HL-60 (cell line): ENCODE measurements at regions not wholly inside any gene's neighbourhood (a gene's known extent, or its start where the extent isn't known, plus 50 kb on each side); places are given as distances from the start of the nearest gene placed in this dataset.

Source experiments
- CTCF ChIP-seq: IDR thresholded peaks from one replicate; pipeline ENCODE4 v1.5.1; 2011; ENCODE audit warnings: low read length, control low read depth, inconsistent platforms; ENCODE audit not compliant: insufficient read depth
- GABPA ChIP-seq: IDR thresholded peaks from 2 replicates; pipeline ENCODE4 v1.6.1; 2012; ENCODE audit warnings: low read depth
- POLR2AphosphoS5 ChIP-seq: IDR thresholded peaks from 2 replicates; pipeline ENCODE4 v1.6.1; 2012; ENCODE audit warnings: low read depth
- SPI1 ChIP-seq: IDR thresholded peaks from 2 replicates; pipeline ENCODE4 v1.6.1; 2012; ENCODE audit warnings: low read depth, mild to moderate bottlenecking, borderline replicate concordance
- TF ChIP-seq, protein P1 (sequence below): IDR thresholded peaks from 2 replicates; pipeline ENCODE4 v1.6.1; 2012; ENCODE audit warnings: low read depth; ENCODE audit not compliant: insufficient replicate concordance

GRCh38 chr13:47142105-47142504 is 245.3 kb upstream of the HTR2A start:
- TF ChIP-seq CTCF (no peak), POLR2AphosphoS5 (no peak), GABPA (no peak), SPI1 (no peak)
- TF ChIP-seq, protein P1, sequence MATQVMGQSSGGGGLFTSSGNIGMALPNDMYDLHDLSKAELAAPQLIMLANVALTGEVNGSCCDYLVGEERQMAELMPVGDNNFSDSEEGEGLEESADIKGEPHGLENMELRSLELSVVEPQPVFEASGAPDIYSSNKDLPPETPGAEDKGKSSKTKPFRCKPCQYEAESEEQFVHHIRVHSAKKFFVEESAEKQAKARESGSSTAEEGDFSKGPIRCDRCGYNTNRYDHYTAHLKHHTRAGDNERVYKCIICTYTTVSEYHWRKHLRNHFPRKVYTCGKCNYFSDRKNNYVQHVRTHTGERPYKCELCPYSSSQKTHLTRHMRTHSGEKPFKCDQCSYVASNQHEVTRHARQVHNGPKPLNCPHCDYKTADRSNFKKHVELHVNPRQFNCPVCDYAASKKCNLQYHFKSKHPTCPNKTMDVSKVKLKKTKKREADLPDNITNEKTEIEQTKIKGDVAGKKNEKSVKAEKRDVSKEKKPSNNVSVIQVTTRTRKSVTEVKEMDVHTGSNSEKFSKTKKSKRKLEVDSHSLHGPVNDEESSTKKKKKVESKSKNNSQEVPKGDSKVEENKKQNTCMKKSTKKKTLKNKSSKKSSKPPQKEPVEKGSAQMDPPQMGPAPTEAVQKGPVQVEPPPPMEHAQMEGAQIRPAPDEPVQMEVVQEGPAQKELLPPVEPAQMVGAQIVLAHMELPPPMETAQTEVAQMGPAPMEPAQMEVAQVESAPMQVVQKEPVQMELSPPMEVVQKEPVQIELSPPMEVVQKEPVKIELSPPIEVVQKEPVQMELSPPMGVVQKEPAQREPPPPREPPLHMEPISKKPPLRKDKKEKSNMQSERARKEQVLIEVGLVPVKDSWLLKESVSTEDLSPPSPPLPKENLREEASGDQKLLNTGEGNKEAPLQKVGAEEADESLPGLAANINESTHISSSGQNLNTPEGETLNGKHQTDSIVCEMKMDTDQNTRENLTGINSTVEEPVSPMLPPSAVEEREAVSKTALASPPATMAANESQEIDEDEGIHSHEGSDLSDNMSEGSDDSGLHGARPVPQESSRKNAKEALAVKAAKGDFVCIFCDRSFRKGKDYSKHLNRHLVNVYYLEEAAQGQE = no peak
